Karpas-422 (cell line): ENCODE measurements at regions not wholly inside any gene's neighbourhood (a gene's known extent, or its start where the extent isn't known, plus 50 kb on each side); places are given as distances from the start of the nearest gene placed in this dataset.

ENCODE experiments used
- DNase-seq: peaks from one replicate; pipeline ENCODE4 v3.0.0-alpha.2; 2015
- H2AFZ ChIP-seq: fragments of 200-600 bp; sonication (generic); 2 replicates; pipeline ENCODE4 v1.6.1; 2014; ENCODE audit warnings: antibody characterized with exemption, low read length, mixed read lengths
- H3K27ac ChIP-seq: fragments of 200-600 bp; sonication (generic); 2 replicates; pipeline ENCODE4 v1.5.1; 2014; ENCODE audit warnings: mild to moderate bottlenecking, low read length, moderate library complexity
- H3K27me3 ChIP-seq: fragments of 200-600 bp; sonication (generic); 2 replicates; pipeline ENCODE4 v1.6.1; 2014; ENCODE audit warnings: low read length, mixed read lengths
- H3K36me3 ChIP-seq: fragments of 200-600 bp; sonication (generic); 2 replicates; pipeline ENCODE4 v1.6.1; 2014; ENCODE audit warnings: low read length, mixed read lengths; ENCODE audit not compliant: insufficient read depth
- H3K4me1 ChIP-seq: fragments of 200-600 bp; sonication (generic); 2 replicates; pipeline ENCODE4 v1.6.1; 2014; ENCODE audit warnings: mild to moderate bottlenecking, low read length, mixed read lengths
- H3K4me2 ChIP-seq: fragments of 200-600 bp; sonication (generic); 2 replicates; pipeline ENCODE4 v1.6.1; 2014; ENCODE audit warnings: low read length, low read depth, mild to moderate bottlenecking; ENCODE audit not compliant: poor library complexity, severe bottlenecking
- H3K4me3 ChIP-seq: fragments of 200-600 bp; sonication (generic); 2 replicates; pipeline ENCODE4 v1.5.1; 2014; ENCODE audit warnings: mild to moderate bottlenecking, antibody characterized with exemption, low read length, mixed read lengths
- H3K79me2 ChIP-seq: fragments of 200-600 bp; sonication (generic); 2 replicates; pipeline ENCODE4 v1.6.1; 2014; ENCODE audit warnings: mild to moderate bottlenecking, low read length, mixed read lengths
- H3K9ac ChIP-seq: fragments of 200-600 bp; sonication (generic); 2 replicates; pipeline ENCODE4 v1.6.0; 2014; ENCODE audit warnings: low read length
- H3K9me2 ChIP-seq: fragments of 200-600 bp; sonication (generic), shearing (Covaris generic); replicated peaks from 2 replicates; pipeline ENCODE4 v1.6.0; 2014; ENCODE audit warnings: mild to moderate bottlenecking, low read length, moderate library complexity; ENCODE audit not compliant: insufficient read depth
- H3K9me3 ChIP-seq: fragments of 300-700, 200-600 bp; sonication (generic); 2 replicates; pipeline ENCODE4 v1.6.1; 2014; ENCODE audit warnings: low read length, mixed read lengths
- H4K20me1 ChIP-seq: fragments of 200-600 bp; sonication (generic); 2 replicates; pipeline ENCODE4 v1.6.1; 2014; ENCODE audit warnings: mild to moderate bottlenecking, antibody characterized with exemption, low read length, low read depth; ENCODE audit not compliant: insufficient read depth

GRCh38 chr1:98459486-98459870 lies 202.0 kb upstream of the SNX7 start:
- no peak overlapping the region for H3K4me2 ChIP-seq
- no peak overlapping the region for H2AFZ ChIP-seq
- H3K79me2 ChIP-seq, result no peaks in the 10 kb centered on the region
- H3K9ac ChIP-seq, result no peak overlapping the region
- no peaks in the 10 kb centered on the region for H3K36me3 ChIP-seq
- H4K20me1 ChIP-seq, result no peaks in the 10 kb centered on the region; the same call in 1 of the 2 replicates
- H3K27ac ChIP-seq, result no peak overlapping the region
- no peaks in the 10 kb centered on the region for H3K9me3 ChIP-seq
- H3K27me3 ChIP-seq, result no peaks in the 10 kb centered on the region
- DNase-seq, result no peak
- no peaks in the 10 kb centered on the region for H3K4me1 ChIP-seq
- H3K4me3 ChIP-seq, result no peak overlapping the region
- no peaks in the 10 kb centered on the region for H3K9me2 ChIP-seq

GRCh38 chr1:98458511-98459485 lies 202.7 kb upstream of the SNX7 start:
- H3K27me3 ChIP-seq, result no peaks in the 10 kb centered on the region
- H3K9ac ChIP-seq, result no peak overlapping the region
- H4K20me1 ChIP-seq, result no peaks in the 10 kb centered on the region; the same call in 1 of the 2 replicates
- no peak overlapping the region for H3K4me3 ChIP-seq
- no peak overlapping the region for H3K27ac ChIP-seq
- H3K4me1 ChIP-seq, result no peaks in the 10 kb centered on the region
- no peak for DNase-seq
- H3K9me2 ChIP-seq, result no peaks in the 10 kb centered on the region
- no peaks in the 10 kb centered on the region for H3K79me2 ChIP-seq
- H2AFZ ChIP-seq, result no peak overlapping the region
- no peaks in the 10 kb centered on the region for H3K36me3 ChIP-seq
- H3K9me3 ChIP-seq, result no peaks in the 10 kb centered on the region
- H3K4me2 ChIP-seq, result no peak overlapping the region

GRCh38 chr1:98457248-98457647 lies 204.3 kb upstream of the SNX7 start:
- no peaks in the 10 kb centered on the region for H3K9me3 ChIP-seq
- H3K79me2 ChIP-seq, result no peaks in the 10 kb centered on the region
- no peaks in the 10 kb centered on the region for H3K4me1 ChIP-seq
- H3K27me3 ChIP-seq, result no peaks in the 10 kb centered on the region
- H3K4me2 ChIP-seq, result no peak overlapping the region
- H3K4me3 ChIP-seq, result no peak overlapping the region
- H2AFZ ChIP-seq, result no peak overlapping the region
- DNase-seq, result no peak
- H3K36me3 ChIP-seq, result no peaks in the 10 kb centered on the region
- no peaks in the 10 kb centered on the region for H3K9me2 ChIP-seq
- no peak overlapping the region for H3K27ac ChIP-seq
- H3K9ac ChIP-seq, result no peak overlapping the region
- H4K20me1 ChIP-seq, result no peaks in the 10 kb centered on the region; the same call in 1 of the 2 replicates

GRCh38 chr1:98454666-98455065 lies 206.9 kb upstream of the SNX7 start:
- Histone ChIP-seq H3K79me2 (no peaks in the 10 kb centered on the region), H3K4me2 (no peak overlapping the region), H3K4me3 (no peak overlapping the region), H3K9ac (no peak overlapping the region), H3K36me3 (no peaks in the 10 kb centered on the region), H3K27me3 (no peaks in the 10 kb centered on the region), H3K9me3 (no peaks in the 10 kb centered on the region), H4K20me1 (no peaks in the 10 kb centered on the region; the same call in 1 of the 2 replicates), H3K27ac (no peak overlapping the region), H3K9me2 (no peaks in the 10 kb centered on the region), H2AFZ (no peak overlapping the region), H3K4me1 (no peaks in the 10 kb centered on the region)
- no peak for DNase-seq

- no peaks in the 10 kb centered on the region for H3K4me1 ChIP-seq
- no peak for DNase-seq
- no peaks in the 10 kb centered on the region for H3K9me3 ChIP-seq
- H4K20me1 ChIP-seq, result no peaks in the 10 kb centered on the region; the same call in 1 of the 2 replicates
- no peaks in the 10 kb centered on the region for H3K36me3 ChIP-seq
- H2AFZ ChIP-seq, result no peak overlapping the region
- no peaks in the 10 kb centered on the region for H3K79me2 ChIP-seq
- H3K9ac ChIP-seq, result no peak overlapping the region
- no peaks in the 10 kb centered on the region for H3K27me3 ChIP-seq
- no peak overlapping the region for H3K4me2 ChIP-seq
- H3K9me2 ChIP-seq, result no peaks in the 10 kb centered on the region
- H3K4me3 ChIP-seq, result no peak overlapping the region
- no peak overlapping the region for H3K27ac ChIP-seq
These were observed 208.5 kb upstream of the SNX7 start for GRCh38 chr1:98453066-98453465.

- Histone ChIP-seq H3K27ac (no peak overlapping the region), H3K4me2 (no peak overlapping the region), H4K20me1 (no peaks in the 10 kb centered on the region; the same call in 1 of the 2 replicates), H2AFZ (no peak overlapping the region), H3K4me1 (no peaks in the 10 kb centered on the region), H3K9ac (no peak overlapping the region), H3K36me3 (no peaks in the 10 kb centered on the region), H3K9me3 (no peaks in the 10 kb centered on the region), H3K9me2 (no peaks in the 10 kb centered on the region), H3K4me3 (no peak overlapping the region), H3K79me2 (no peaks in the 10 kb centered on the region), H3K27me3 (no peaks in the 10 kb centered on the region)
- DNase-seq, result no peak
These were observed 209.4 kb upstream of the SNX7 start for GRCh38 chr1:98452162-98452561.

- H3K4me2 ChIP-seq, result no peak overlapping the region
- no peaks in the 10 kb centered on the region for H3K36me3 ChIP-seq
- H3K9me2 ChIP-seq, result no peaks in the 10 kb centered on the region
- no peak overlapping the region for H2AFZ ChIP-seq
- no peaks in the 10 kb centered on the region for H3K9me3 ChIP-seq
- no peaks in the 10 kb centered on the region for H3K27me3 ChIP-seq
- no peaks in the 10 kb centered on the region for H3K4me1 ChIP-seq
- H4K20me1 ChIP-seq, result no peaks in the 10 kb centered on the region
- no peak overlapping the region for H3K9ac ChIP-seq
- no peak for DNase-seq
- no peaks in the 10 kb centered on the region for H3K79me2 ChIP-seq
- H3K27ac ChIP-seq, result no peak overlapping the region
- H3K4me3 ChIP-seq, result no peak overlapping the region
These were observed 220.2 kb upstream of the SNX7 start for GRCh38 chr1:98441281-98441680.

- no peaks in the 10 kb centered on the region for H4K20me1 ChIP-seq
- no peaks in the 10 kb centered on the region for H3K79me2 ChIP-seq
- no peak for DNase-seq
- H2AFZ ChIP-seq, result no peak overlapping the region
- H3K9me2 ChIP-seq, result no peaks in the 10 kb centered on the region
- no peak overlapping the region for H3K27ac ChIP-seq
- no peaks in the 10 kb centered on the region for H3K9me3 ChIP-seq
- H3K4me2 ChIP-seq, result no peak overlapping the region
- H3K36me3 ChIP-seq, result no peaks in the 10 kb centered on the region
- no peak overlapping the region for H3K9ac ChIP-seq
- H3K4me3 ChIP-seq, result no peak overlapping the region
- H3K27me3 ChIP-seq, result no peaks in the 10 kb centered on the region
- no peaks in the 10 kb centered on the region for H3K4me1 ChIP-seq
These were observed 222.1 kb upstream of the SNX7 start for GRCh38 chr1:98439471-98439870.
